ENCODE measurements at regions not wholly inside any gene's neighbourhood (a gene's known extent, or its start where the extent isn't known, plus 50 kb on each side); places are given as distances from the start of the nearest gene placed in this dataset.
"Not testable (repeated sequence)": the region's sequence is repeated elsewhere in the genome, so short reads cannot be mapped to it uniquely, and the experiment has no call there.

- TF ChIP-seq, protein P1, sequence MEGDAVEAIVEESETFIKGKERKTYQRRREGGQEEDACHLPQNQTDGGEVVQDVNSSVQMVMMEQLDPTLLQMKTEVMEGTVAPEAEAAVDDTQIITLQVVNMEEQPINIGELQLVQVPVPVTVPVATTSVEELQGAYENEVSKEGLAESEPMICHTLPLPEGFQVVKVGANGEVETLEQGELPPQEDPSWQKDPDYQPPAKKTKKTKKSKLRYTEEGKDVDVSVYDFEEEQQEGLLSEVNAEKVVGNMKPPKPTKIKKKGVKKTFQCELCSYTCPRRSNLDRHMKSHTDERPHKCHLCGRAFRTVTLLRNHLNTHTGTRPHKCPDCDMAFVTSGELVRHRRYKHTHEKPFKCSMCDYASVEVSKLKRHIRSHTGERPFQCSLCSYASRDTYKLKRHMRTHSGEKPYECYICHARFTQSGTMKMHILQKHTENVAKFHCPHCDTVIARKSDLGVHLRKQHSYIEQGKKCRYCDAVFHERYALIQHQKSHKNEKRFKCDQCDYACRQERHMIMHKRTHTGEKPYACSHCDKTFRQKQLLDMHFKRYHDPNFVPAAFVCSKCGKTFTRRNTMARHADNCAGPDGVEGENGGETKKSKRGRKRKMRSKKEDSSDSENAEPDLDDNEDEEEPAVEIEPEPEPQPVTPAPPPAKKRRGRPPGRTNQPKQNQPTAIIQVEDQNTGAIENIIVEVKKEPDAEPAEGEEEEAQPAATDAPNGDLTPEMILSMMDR (IDR thresholded peaks at IDR 0.05) = not testable (repeated sequence)
- TF ChIP-seq EZH2 (IDR thresholded peaks at IDR 0.05; ENCODE audit: borderline replicate concordance, insufficient read depth, low read depth, low read length, poor library complexity, severe bottlenecking) = not testable (repeated sequence)
Observed at GRCh38 chr4:128673159-128673558, 136.3 kb upstream of the JADE1 start.
